ENCODE measurements at regions not wholly inside any gene's neighbourhood (a gene's known extent, or its start where the extent isn't known, plus 50 kb on each side); places are given as distances from the start of the nearest gene placed in this dataset.

GRCh38 chrX:107571296-107571998, 56.9 kb upstream of the PRPS1 start:
- POLR2A ChIA-PET (ENCODE audit: partially characterized antibody), result interaction anchor here (0.8 to 1.0 kb wide), 2 partner anchors 57 to 60 kb away, joined by 3 read pairs; partner anchors contain the start of gene PRPS1
- Histone ChIP-seq H3K9ac (replicated peaks in 1 of 4; ENCODE audit: extremely low read depth in 1 of 4, low read depth in 3 of 4, low read length in 3 of 4) (no peak overlapping the region), H2AFZ (ENCODE audit: low read length) (no peak overlapping the region)

More at GRCh38 chrX:107571296-107571998, 56.9 kb upstream of the PRPS1 start:
- FAIRE-seq (no peak), DNase-seq (ENCODE audit: low read depth in 1 of 2, low spot score in 2 of 2) (no peak)
- H3K23ac ChIP-seq (ENCODE audit: insufficient read length), result no peak overlapping the region
- H2BK20ac ChIP-seq (ENCODE audit: low read length), result no peak overlapping the region
- no peak overlapping the region for H3K4me3 ChIP-seq (ENCODE audit: extremely low read depth in 1 of 4, insufficient read depth in 2 of 4, low read depth in 3 of 4, low read length in 4 of 4)
- H3K27me3 ChIP-seq (replicated peaks in 1 of 4; ENCODE audit: control insufficient read depth in 3 of 4, extremely low read depth in 1 of 4, insufficient read depth in 3 of 4, low read length in 3 of 4), result no peaks in the 10 kb centered on the region
- H3K4me2 ChIP-seq (ENCODE audit: insufficient read depth in 1 of 2, low read depth in 2 of 2, low read length in 2 of 2), result no peak overlapping the region
- no peaks in the 10 kb centered on the region for H3K36me3 ChIP-seq (ENCODE audit: control insufficient read depth in 2 of 4, insufficient read depth in 4 of 4, low read length in 3 of 4)
- no peak overlapping the region for H3K18ac ChIP-seq (ENCODE audit: extremely low read depth, low read length)
- H3K23me2 ChIP-seq (ENCODE audit: low read depth, low read length), result no peaks in the 10 kb centered on the region
- no peak overlapping the region for H3K14ac ChIP-seq (ENCODE audit: insufficient read length)
- WGBS, 2 experiments (ENCODE audit: extremely low coverage in 1 of 2, insufficient coverage in 1 of 2, insufficient read length in 1 of 2, insufficient replicate concordance in 2 of 2, low coverage in 1 of 2, low lambda C conversion rate in 2 of 2, missing lambda C conversion rate in 1 of 2), result 86% methylated on average over 5 of the region's 9 CpGs; no CpG with 5 or more reads in 1 of the 2 experiments
- H3K56ac ChIP-seq (replicated peaks; ENCODE audit: insufficient read length, low read depth, low read length), result no peak overlapping the region
- H4K8ac ChIP-seq (ENCODE audit: extremely low read depth, insufficient read depth, low read length), result no peak overlapping the region
- H2BK120ac ChIP-seq (replicated peaks; ENCODE audit: low read depth, low read length), result no peak overlapping the region
- no peak overlapping the region for H2BK5ac ChIP-seq (ENCODE audit: low read depth, low read length)
- no peak for TF ChIP-seq CTBP2 (IDR thresholded peaks at IDR 0.05; ENCODE audit: borderline replicate concordance, insufficient read depth, insufficient read length, low read length)
- TF ChIP-seq POLR2AphosphoS5 (IDR thresholded peaks at IDR 0.05; ENCODE audit: low read depth, low read length), result no peak
- TF ChIP-seq JUN (IDR thresholded peaks at IDR 0.05; ENCODE audit: low read depth, low read length), result no peak
- no peak for TF ChIP-seq CHD2 (IDR thresholded peaks at IDR 0.05; ENCODE audit: low read length)
- no peaks in the 10 kb centered on the region; a peak in 1 of 7 replicates for H3K4me1 ChIP-seq (replicated peaks in 1 of 4; ENCODE audit: control insufficient read depth in 3 of 4, insufficient read depth in 4 of 4, low read length in 3 of 4)
- H4K91ac ChIP-seq (replicated peaks; ENCODE audit: insufficient read length, low read length), result no peak overlapping the region
- H3K27ac ChIP-seq (ENCODE audit: low read depth, low read length), result no peak overlapping the region
- no peak overlapping the region for H2BK12ac ChIP-seq (ENCODE audit: low read depth, low read length)
- no peaks in the 10 kb centered on the region for H3K79me1 ChIP-seq (ENCODE audit: low read depth, low read length)
- H3K4ac ChIP-seq (replicated peaks; ENCODE audit: insufficient read length, low read depth, low read length), result no peak overlapping the region
- no peak overlapping the region for H4K5ac ChIP-seq (ENCODE audit: insufficient read length, low read depth, low read length)
- no peaks in the 10 kb centered on the region for H3K9me3 ChIP-seq (ENCODE audit: insufficient read depth in 2 of 2, low read depth in 1 of 2, low read length in 1 of 2)
- H2BK15ac ChIP-seq (ENCODE audit: low read length), result no peak overlapping the region
- H3K79me2 ChIP-seq (ENCODE audit: control insufficient read depth in 1 of 2, insufficient read depth in 2 of 2, low read length in 2 of 2), result no peaks in the 10 kb centered on the region
- CTCF ChIA-PET (ENCODE audit: partially characterized antibody), result interaction anchor here (0.7 to 1.7 kb wide), 3 partner anchors 23 to 32 kb away, joined by 3 to 4 read pairs (median 4); no protein-coding TSS in a partner anchor
- H2AK5ac ChIP-seq (ENCODE audit: low read depth, low read length), result no peak overlapping the region
- H4K20me1 ChIP-seq (replicated peaks in 1 of 2; ENCODE audit: control insufficient read depth in 1 of 2, insufficient read depth in 2 of 2, low read length in 2 of 2), result no peaks in the 10 kb centered on the region

Measured in H1 (cell line).